ENCODE measurements at regions not wholly inside any gene's neighbourhood (a gene's known extent, or its start where the extent isn't known, plus 50 kb on each side); places are given as distances from the start of the nearest gene placed in this dataset.

- TF ChIP-seq, protein P1, sequence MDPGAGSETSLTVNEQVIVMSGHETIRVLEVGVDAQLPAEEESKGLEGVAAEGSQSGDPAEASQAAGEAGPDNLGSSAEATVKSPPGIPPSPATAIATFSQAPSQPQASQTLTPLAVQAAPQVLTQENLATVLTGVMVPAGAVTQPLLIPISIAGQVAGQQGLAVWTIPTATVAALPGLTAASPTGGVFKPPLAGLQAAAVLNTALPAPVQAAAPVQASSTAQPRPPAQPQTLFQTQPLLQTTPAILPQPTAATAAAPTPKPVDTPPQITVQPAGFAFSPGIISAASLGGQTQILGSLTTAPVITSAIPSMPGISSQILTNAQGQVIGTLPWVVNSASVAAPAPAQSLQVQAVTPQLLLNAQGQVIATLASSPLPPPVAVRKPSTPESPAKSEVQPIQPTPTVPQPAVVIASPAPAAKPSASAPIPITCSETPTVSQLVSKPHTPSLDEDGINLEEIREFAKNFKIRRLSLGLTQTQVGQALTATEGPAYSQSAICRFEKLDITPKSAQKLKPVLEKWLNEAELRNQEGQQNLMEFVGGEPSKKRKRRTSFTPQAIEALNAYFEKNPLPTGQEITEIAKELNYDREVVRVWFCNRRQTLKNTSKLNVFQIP (CRISPR knock-in tag; IDR thresholded peaks at IDR 0.05; ENCODE audit: borderline replicate concordance, low read depth) = no peak
- TF ChIP-seq, protein P2, sequence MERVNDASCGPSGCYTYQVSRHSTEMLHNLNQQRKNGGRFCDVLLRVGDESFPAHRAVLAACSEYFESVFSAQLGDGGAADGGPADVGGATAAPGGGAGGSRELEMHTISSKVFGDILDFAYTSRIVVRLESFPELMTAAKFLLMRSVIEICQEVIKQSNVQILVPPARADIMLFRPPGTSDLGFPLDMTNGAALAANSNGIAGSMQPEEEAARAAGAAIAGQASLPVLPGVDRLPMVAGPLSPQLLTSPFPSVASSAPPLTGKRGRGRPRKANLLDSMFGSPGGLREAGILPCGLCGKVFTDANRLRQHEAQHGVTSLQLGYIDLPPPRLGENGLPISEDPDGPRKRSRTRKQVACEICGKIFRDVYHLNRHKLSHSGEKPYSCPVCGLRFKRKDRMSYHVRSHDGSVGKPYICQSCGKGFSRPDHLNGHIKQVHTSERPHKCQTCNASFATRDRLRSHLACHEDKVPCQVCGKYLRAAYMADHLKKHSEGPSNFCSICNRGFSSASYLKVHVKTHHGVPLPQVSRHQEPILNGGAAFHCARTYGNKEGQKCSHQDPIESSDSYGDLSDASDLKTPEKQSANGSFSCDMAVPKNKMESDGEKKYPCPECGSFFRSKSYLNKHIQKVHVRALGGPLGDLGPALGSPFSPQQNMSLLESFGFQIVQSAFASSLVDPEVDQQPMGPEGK (CRISPR knock-in tag; IDR thresholded peaks at IDR 0.05; ENCODE audit: borderline replicate concordance) = no peak
- TF ChIP-seq SNAI2 (CRISPR knock-in tag; IDR thresholded peaks at IDR 0.05) (no peak), ZFP30 (CRISPR knock-in tag; IDR thresholded peaks at IDR 0.05) (no peak), OSR1 (CRISPR knock-in tag; IDR thresholded peaks at IDR 0.05) (no peak), CSDC2 (CRISPR knock-in tag; IDR thresholded peaks at IDR 0.05) (no peak), TOX (CRISPR knock-in tag; IDR thresholded peaks at IDR 0.05; ENCODE audit: borderline replicate concordance) (no peak), ESRRG (CRISPR knock-in tag; IDR thresholded peaks at IDR 0.05) (no peak)
- TF ChIP-seq, protein P3, sequence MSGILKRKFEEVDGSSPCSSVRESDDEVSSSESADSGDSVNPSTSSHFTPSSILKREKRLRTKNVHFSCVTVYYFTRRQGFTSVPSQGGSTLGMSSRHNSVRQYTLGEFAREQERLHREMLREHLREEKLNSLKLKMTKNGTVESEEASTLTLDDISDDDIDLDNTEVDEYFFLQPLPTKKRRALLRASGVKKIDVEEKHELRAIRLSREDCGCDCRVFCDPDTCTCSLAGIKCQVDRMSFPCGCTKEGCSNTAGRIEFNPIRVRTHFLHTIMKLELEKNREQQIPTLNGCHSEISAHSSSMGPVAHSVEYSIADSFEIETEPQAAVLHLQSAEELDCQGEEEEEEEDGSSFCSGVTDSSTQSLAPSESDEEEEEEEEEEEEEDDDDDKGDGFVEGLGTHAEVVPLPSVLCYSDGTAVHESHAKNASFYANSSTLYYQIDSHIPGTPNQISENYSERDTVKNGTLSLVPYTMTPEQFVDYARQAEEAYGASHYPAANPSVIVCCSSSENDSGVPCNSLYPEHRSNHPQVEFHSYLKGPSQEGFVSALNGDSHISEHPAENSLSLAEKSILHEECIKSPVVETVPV (CRISPR knock-in tag; IDR thresholded peaks at IDR 0.05) = no peak
Measured at GRCh38 chr17:33560165-33560564, 267.1 kb upstream of the ASIC2 start.
